ENCODE measurements at regions not wholly inside any gene's neighbourhood (a gene's known extent, or its start where the extent isn't known, plus 50 kb on each side); places are given as distances from the start of the nearest gene placed in this dataset.

DNA sequence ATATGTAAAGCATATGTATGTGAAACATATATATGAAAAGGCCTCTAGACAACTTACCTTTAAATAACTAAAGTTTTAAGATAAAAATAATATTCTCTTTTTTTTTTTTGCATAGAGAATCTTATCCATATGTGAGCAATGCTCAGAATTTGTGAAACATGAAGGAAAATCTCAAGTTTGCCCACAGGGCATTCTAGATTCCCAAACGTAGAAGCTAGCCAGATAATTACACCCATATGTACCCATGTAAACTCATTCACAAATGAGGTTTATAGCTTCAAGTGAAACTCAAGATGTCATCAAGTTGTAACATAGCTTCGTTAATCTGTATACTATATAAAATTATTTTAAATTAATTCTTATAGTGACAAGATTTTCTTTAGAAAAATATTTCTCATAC, 537.3 kb upstream of the NR2F2 start:
- no peaks in the 10 kb centered on the region for H3K36me3 ChIP-seq
- TF ChIP-seq, protein P1, sequence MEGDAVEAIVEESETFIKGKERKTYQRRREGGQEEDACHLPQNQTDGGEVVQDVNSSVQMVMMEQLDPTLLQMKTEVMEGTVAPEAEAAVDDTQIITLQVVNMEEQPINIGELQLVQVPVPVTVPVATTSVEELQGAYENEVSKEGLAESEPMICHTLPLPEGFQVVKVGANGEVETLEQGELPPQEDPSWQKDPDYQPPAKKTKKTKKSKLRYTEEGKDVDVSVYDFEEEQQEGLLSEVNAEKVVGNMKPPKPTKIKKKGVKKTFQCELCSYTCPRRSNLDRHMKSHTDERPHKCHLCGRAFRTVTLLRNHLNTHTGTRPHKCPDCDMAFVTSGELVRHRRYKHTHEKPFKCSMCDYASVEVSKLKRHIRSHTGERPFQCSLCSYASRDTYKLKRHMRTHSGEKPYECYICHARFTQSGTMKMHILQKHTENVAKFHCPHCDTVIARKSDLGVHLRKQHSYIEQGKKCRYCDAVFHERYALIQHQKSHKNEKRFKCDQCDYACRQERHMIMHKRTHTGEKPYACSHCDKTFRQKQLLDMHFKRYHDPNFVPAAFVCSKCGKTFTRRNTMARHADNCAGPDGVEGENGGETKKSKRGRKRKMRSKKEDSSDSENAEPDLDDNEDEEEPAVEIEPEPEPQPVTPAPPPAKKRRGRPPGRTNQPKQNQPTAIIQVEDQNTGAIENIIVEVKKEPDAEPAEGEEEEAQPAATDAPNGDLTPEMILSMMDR (IDR thresholded peaks at IDR 0.05): no peak
- intact Hi-C loops (cut with DNase I; ENCODE audit: low total_unique reads): no loop called here
- H3K27me3 ChIP-seq: no peaks in the 10 kb centered on the region
- no peak overlapping the region for H3K27ac ChIP-seq
- DNase-seq: no peak
- no peaks in the 10 kb centered on the region for H3K9me3 ChIP-seq
- no peak overlapping the region for H3K4me3 ChIP-seq
- no peaks in the 10 kb centered on the region for H3K4me1 ChIP-seq

DNA sequence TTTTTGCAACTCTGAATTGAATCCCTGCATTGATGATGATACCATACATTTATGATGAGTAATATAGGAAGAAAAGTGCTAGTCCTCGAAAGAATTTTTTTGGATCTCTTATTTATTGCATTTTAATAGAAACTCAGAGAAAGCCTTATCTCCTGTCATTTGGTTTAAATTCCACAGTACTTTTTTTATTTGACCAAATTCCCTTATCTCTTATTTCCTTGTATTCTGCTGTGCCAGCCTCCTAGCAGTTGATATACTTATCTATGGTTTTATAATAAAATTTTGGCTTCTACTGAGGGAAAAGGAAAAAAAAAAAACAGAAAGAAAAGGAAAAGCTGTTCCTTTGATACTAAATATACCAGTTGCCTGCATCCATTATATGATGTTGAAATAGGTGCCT, 535.1 kb upstream of the NR2F2 start:
- Histone ChIP-seq H3K9me3 (no peaks in the 10 kb centered on the region), H3K4me1 (no peaks in the 10 kb centered on the region), H3K27me3 (no peaks in the 10 kb centered on the region), H3K4me3 (no peak overlapping the region), H3K27ac (no peak overlapping the region), H3K36me3 (no peaks in the 10 kb centered on the region)
- DNase-seq: no peak
- TF ChIP-seq, protein P1 (IDR thresholded peaks at IDR 0.05): no peak
- intact Hi-C loops (cut with DNase I; ENCODE audit: low total_unique reads): no loop called here

DNA sequence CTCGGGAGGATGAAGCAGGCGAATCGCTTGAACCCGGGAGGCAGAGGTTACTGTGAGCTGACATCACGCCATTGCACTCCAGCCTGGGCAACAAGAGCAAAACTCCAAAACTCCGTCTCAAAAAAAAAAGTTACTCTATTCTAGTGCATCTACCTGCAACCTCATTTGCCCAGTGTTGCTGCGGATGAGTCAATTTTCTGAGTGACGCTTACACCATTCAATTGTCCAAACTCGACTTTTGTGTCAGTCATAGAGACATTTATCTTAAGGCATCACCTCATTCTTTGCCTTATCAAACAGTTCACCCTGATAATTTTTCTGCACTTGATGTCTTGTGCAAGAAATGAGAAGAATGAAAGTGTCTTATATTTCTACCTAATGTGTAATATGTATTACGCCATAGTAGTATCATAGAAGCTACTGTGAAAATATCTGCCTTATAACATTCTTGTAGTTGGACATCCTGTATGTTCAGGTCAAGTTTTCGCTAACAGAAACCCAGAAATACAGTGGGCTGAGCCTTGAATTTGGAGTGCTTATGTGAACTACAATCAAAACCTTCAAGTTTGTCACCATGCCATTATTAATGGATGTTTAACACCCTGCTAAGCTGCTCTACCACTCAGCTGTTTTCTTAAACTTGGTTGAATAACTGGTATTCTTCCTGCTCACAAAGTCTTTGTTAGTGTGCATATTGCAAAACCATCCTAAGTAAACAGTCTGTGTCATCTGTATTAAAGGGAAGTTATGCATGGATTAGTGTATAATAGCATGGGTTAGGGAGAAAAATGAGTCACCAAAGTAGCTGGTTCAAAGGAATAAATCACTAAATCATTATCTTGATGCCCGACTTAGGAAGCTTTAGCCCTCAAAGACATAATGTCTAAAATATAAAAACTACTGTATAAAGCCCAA, 531.0 kb upstream of the NR2F2 start:
- H3K9me3 ChIP-seq: no peaks in the 10 kb centered on the region
- intact Hi-C loops (cut with DNase I; ENCODE audit: low total_unique reads): loop anchor here (5.0 kb wide), 1 partner anchor 1147 kb away; no protein-coding TSS in a partner anchor

DNA sequence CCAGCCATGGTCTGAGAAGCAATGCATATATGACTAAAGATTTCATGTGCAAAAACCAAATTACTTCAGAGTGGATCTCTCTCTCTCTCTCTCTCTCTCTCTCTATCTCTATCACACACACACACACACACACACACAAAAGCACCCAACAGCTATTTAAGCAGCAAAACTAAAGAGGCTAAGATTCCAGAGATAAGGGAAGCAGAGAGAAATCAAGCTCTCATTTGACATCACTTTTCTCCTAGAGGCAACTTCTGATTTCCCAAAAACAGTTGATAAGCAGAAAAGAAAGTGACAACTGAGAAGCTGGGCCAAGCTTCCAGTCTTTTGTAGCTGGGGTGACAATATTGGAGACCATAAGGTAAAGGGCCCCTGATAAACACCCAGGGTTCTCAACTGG, 526.0 kb upstream of the NR2F2 start:
- TF ChIP-seq, protein P1 (IDR thresholded peaks at IDR 0.05): no peak
- DNase-seq: no peak
- intact Hi-C loops (cut with DNase I; ENCODE audit: low total_unique reads): loop anchor here (5.0 kb wide), 1 partner anchor 1152 kb away; no protein-coding TSS in a partner anchor

More for the DNA sequence above, 531.0 kb upstream of the NR2F2 start:
- Histone ChIP-seq H3K4me1 (no peaks in the 10 kb centered on the region), H3K4me3 (no peak overlapping the region), H3K36me3 (no peaks in the 10 kb centered on the region), H3K27me3 (no peaks in the 10 kb centered on the region), H3K27ac (no peak overlapping the region)
- TF ChIP-seq, protein P1 (IDR thresholded peaks at IDR 0.05): no peak
- no peak for DNase-seq

DNA sequence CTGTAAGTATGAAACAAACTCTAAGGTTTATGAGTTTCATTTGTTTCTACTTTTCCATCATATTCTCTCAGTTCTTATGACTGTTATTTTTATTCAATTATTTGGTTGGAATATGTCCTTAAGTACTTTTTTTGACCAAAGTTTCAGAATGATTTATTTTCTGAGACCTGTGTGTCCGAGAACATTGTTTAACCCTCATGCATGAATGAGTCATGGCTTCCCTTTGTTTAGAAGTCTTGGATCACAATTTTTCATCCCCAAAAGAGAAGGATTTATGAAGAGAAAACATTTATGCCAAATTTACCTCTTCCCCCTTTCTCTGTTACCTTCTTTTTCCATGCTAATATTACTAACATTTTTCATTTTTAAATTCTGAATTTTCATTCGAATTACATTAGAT, 518.0 kb upstream of the NR2F2 start:
- no peaks in the 10 kb centered on the region for H3K4me1 ChIP-seq
- no peak overlapping the region for H3K27ac ChIP-seq
- no peaks in the 10 kb centered on the region for H3K9me3 ChIP-seq
- no peaks in the 10 kb centered on the region for H3K27me3 ChIP-seq
- no peaks in the 10 kb centered on the region for H3K36me3 ChIP-seq
- intact Hi-C loops (cut with DNase I; ENCODE audit: low total_unique reads): no loop called here
- no peak overlapping the region for H3K4me3 ChIP-seq
- DNase-seq: no peak
- TF ChIP-seq, protein P1 (IDR thresholded peaks at IDR 0.05): no peak

More for the DNA sequence above, 526.0 kb upstream of the NR2F2 start:
- H3K36me3 ChIP-seq: no peaks in the 10 kb centered on the region
- H3K27ac ChIP-seq: no peak overlapping the region
- no peak overlapping the region for H3K4me3 ChIP-seq
- H3K27me3 ChIP-seq: no peaks in the 10 kb centered on the region
- H3K9me3 ChIP-seq: no peaks in the 10 kb centered on the region
- H3K4me1 ChIP-seq: no peaks in the 10 kb centered on the region
